Type B pancreatic cell (in vitro differentiated cells): ENCODE measurements at regions not wholly inside any gene's neighbourhood (a gene's known extent, or its start where the extent isn't known, plus 50 kb on each side); places are given as distances from the start of the nearest gene placed in this dataset.

Experiments used
- DNase-seq: peaks from one replicate; pipeline ENCODE4 v3.0.0; 2021; ENCODE audit warnings: mixed read lengths; ENCODE audit not compliant: unreplicated experiment; ENCODE audit errors: extremely low spot score
- H3K27ac Mint-ChIP-seq: 2 replicates; pipeline ENCODE4 v1.8.0; 2021; ENCODE audit warnings: mild to moderate bottlenecking, mixed read lengths
- H3K27me3 Mint-ChIP-seq: 2 replicates; pipeline ENCODE4 v1.8.0; 2021; ENCODE audit warnings: mixed read lengths
- H3K36me3 Mint-ChIP-seq: 2 replicates; pipeline ENCODE4 v1.8.0; 2021; ENCODE audit warnings: mixed read lengths
- H3K4me1 Mint-ChIP-seq: one replicate; pipeline ENCODE4 v1.8.0; 2021; ENCODE audit warnings: mixed read lengths; ENCODE audit not compliant: unreplicated experiment
- H3K4me3 Mint-ChIP-seq: 2 replicates; pipeline ENCODE4 v1.8.0; 2021; ENCODE audit warnings: mild to moderate bottlenecking, mixed read lengths
- H3K9me3 Mint-ChIP-seq: 2 replicates; pipeline ENCODE4 v1.8.0; 2021; ENCODE audit warnings: mixed read lengths
- CTCF ChIP-seq: fragments of 200-600 bp; sonication (generic); conservative IDR thresholded peaks from 2 replicates; pipeline ENCODE4 v1.5.0; 2021; ENCODE audit warnings: antibody characterized with exemption, mild to moderate bottlenecking

GRCh38 chr2:75309596-75310463, 110.5 kb upstream of the TACR1 start:
- Mint-ChIP-seq H3K4me1 (no peaks in the 10 kb centered on the region), H3K36me3 (no peaks in the 10 kb centered on the region), H3K4me3 (no peak overlapping the region), H3K9me3 (no peaks in the 10 kb centered on the region), H3K27me3 (no peaks in the 10 kb centered on the region), H3K27ac (no peak overlapping the region)
- no peak for TF ChIP-seq CTCF
- no peak for DNase-seq

GRCh38 chr2:75303227-75303626, 103.9 kb upstream of the TACR1 start:
- H3K4me1 Mint-ChIP-seq = no peaks in the 10 kb centered on the region

GRCh38 chr2:75294362-75294761, 95.0 kb upstream of the TACR1 start:
- no peak overlapping the region for H3K27ac Mint-ChIP-seq
- no peaks in the 10 kb centered on the region for H3K36me3 Mint-ChIP-seq
- H3K4me1 Mint-ChIP-seq = no peaks in the 10 kb centered on the region
- H3K4me3 Mint-ChIP-seq = no peak overlapping the region
- no peak for DNase-seq
- H3K9me3 Mint-ChIP-seq = no peaks in the 10 kb centered on the region
- no peak for TF ChIP-seq CTCF
- H3K27me3 Mint-ChIP-seq = no peaks in the 10 kb centered on the region

More at GRCh38 chr2:75303227-75303626, 103.9 kb upstream of the TACR1 start:
- Mint-ChIP-seq H3K27me3 (no peaks in the 10 kb centered on the region), H3K9me3 (no peaks in the 10 kb centered on the region), H3K27ac (no peak overlapping the region), H3K4me3 (no peak overlapping the region), H3K36me3 (no peaks in the 10 kb centered on the region)
- TF ChIP-seq CTCF = no peak
- no peak for DNase-seq

- DNase-seq = no peak
- Mint-ChIP-seq H3K4me3 (no peak overlapping the region), H3K36me3 (no peaks in the 10 kb centered on the region)
These were observed 93.5 kb upstream of the TACR1 start for GRCh38 chr2:75292826-75293225.

GRCh38 chr2:75290600-75291150, 91.4 kb upstream of the TACR1 start:
- DNase-seq = no peak
- H3K4me3 Mint-ChIP-seq = no peak overlapping the region
- no peak overlapping the region for H3K27ac Mint-ChIP-seq
- no peaks in the 10 kb centered on the region for H3K9me3 Mint-ChIP-seq
- H3K4me1 Mint-ChIP-seq = no peaks in the 10 kb centered on the region
- H3K27me3 Mint-ChIP-seq = no peaks in the 10 kb centered on the region
- peak; percentile 52 for TF ChIP-seq CTCF
- H3K36me3 Mint-ChIP-seq = no peaks in the 10 kb centered on the region

More at GRCh38 chr2:75292826-75293225, 93.5 kb upstream of the TACR1 start:
- TF ChIP-seq CTCF = no peak
- H3K27me3 Mint-ChIP-seq = no peaks in the 10 kb centered on the region
- H3K9me3 Mint-ChIP-seq = no peaks in the 10 kb centered on the region
- no peak overlapping the region for H3K27ac Mint-ChIP-seq
- H3K4me1 Mint-ChIP-seq = no peaks in the 10 kb centered on the region
